Mucosa of descending colon (tissue), 3 donors: ENCODE measurements at regions not wholly inside any gene's neighbourhood (a gene's known extent, or its start where the extent isn't known, plus 50 kb on each side); places are given as distances from the start of the nearest gene placed in this dataset.

ENCODE experiments used
- ATAC-seq: fragments of 200-7000 bp; cut with Tn5 transposase; one replicate; pipeline ENCODE4 v1.9.1; 2020; ENCODE audit warnings: mild to moderate bottlenecking, moderate library complexity
- DNase-seq, 3 donors: peaks; one replicate each; pipeline ENCODE4 v3.0.0-alpha.2; 2020
- H3K36me3 ChIP-seq: fragments of 200-600 bp; one replicate; pipeline ENCODE4 v1.8.0; 2021; ENCODE audit warnings: low read depth, mild to moderate bottlenecking
- H3K4me1 ChIP-seq: fragments of 200-600 bp; one replicate; pipeline ENCODE4 v1.8.0; 2021; ENCODE audit warnings: low read depth, mild to moderate bottlenecking
- H3K4me3 ChIP-seq: fragments of 200-600 bp; one replicate; pipeline ENCODE4 v1.8.0; 2021; ENCODE audit warnings: mild to moderate bottlenecking
- H3K9me3 ChIP-seq: fragments of 200-600 bp; one replicate; pipeline ENCODE4 v1.8.0; 2021; ENCODE audit warnings: mild to moderate bottlenecking
- CTCF ChIP-seq: fragments of 200-600 bp; IDR thresholded peaks from one replicate; pipeline ENCODE4 v1.8.0; 2022; ENCODE audit warnings: antibody characterized with exemption, mild to moderate bottlenecking
- intact Hi-C, 2 donors: fragments of 100-400 bp; cut with DNase I in 1 of 2; cut with micrococcal nuclease in 1 of 2; formaldehyde crosslinking; loops; one replicate each; pipeline versions ENCODE4 v1.11.0 to v1.11.1; 2022; cut with DNase I, micrococcal nuclease
- donor health status: DM: no; HTN: no; CAD: no; lungs with moderate emphysema.
- donor health status: DM: no; HTN: no; CAD: no.
- donor health status: DM: no; HTN: yes; CAD: no.

GRCh38 chr2:122055521-122055931, 300.1 kb downstream of the TSN start:
- Histone ChIP-seq H3K9me3 (no peaks in the 10 kb centered on the region), H3K4me3 (no peak overlapping the region), H3K4me1 (no peaks in the 10 kb centered on the region), H3K36me3 (no peaks in the 10 kb centered on the region)
- intact Hi-C loops: no loop called here
- no peak for DNase-seq
- no peak for TF ChIP-seq CTCF
- no peak for ATAC-seq

- TF ChIP-seq CTCF: no peak
- intact Hi-C loops: no loop called here
These were observed 301.4 kb downstream of the TSN start for GRCh38 chr2:122056853-122057252.

GRCh38 chr2:122061206-122061605, 305.8 kb downstream of the TSN start:
- no peak for ATAC-seq

More at GRCh38 chr2:122056853-122057252, 301.4 kb downstream of the TSN start:
- Histone ChIP-seq H3K36me3 (no peaks in the 10 kb centered on the region), H3K9me3 (no peaks in the 10 kb centered on the region), H3K4me3 (no peak overlapping the region), H3K4me1 (no peaks in the 10 kb centered on the region)
- no peak for DNase-seq
- no peak for ATAC-seq

GRCh38 chr2:122061831-122062230, 306.4 kb downstream of the TSN start:
- DNase-seq (no peak), ATAC-seq (no peak)
- Histone ChIP-seq H3K36me3 (no peaks in the 10 kb centered on the region), H3K4me1 (no peaks in the 10 kb centered on the region), H3K9me3 (no peaks in the 10 kb centered on the region), H3K4me3 (no peak overlapping the region)
- no peak for TF ChIP-seq CTCF
- intact Hi-C loops: no loop called here

More at GRCh38 chr2:122061206-122061605, 305.8 kb downstream of the TSN start:
- intact Hi-C loops: no loop called here
- Histone ChIP-seq H3K4me3 (no peak overlapping the region), H3K36me3 (no peaks in the 10 kb centered on the region), H3K4me1 (no peaks in the 10 kb centered on the region), H3K9me3 (no peaks in the 10 kb centered on the region)
- TF ChIP-seq CTCF: no peak
- DNase-seq: no peak

GRCh38 chr2:122062506-122062905, 307.1 kb downstream of the TSN start:
- Histone ChIP-seq H3K36me3 (no peaks in the 10 kb centered on the region), H3K9me3 (no peaks in the 10 kb centered on the region), H3K4me3 (no peak overlapping the region), H3K4me1 (no peaks in the 10 kb centered on the region)
- no peak for TF ChIP-seq CTCF
- no peak for DNase-seq
- no peak for ATAC-seq
- intact Hi-C loops: no loop called here

GRCh38 chr2:122063716-122064115, 308.3 kb downstream of the TSN start:
- intact Hi-C loops: no loop called here
- Histone ChIP-seq H3K9me3 (no peaks in the 10 kb centered on the region), H3K4me1 (no peaks in the 10 kb centered on the region), H3K4me3 (no peak overlapping the region), H3K36me3 (no peaks in the 10 kb centered on the region)
- ATAC-seq: no peak
- TF ChIP-seq CTCF: no peak
- no peak for DNase-seq
